ENCODE measurements at regions not wholly inside any gene's neighbourhood (a gene's known extent, or its start where the extent isn't known, plus 50 kb on each side); places are given as distances from the start of the nearest gene placed in this dataset.

DNA sequence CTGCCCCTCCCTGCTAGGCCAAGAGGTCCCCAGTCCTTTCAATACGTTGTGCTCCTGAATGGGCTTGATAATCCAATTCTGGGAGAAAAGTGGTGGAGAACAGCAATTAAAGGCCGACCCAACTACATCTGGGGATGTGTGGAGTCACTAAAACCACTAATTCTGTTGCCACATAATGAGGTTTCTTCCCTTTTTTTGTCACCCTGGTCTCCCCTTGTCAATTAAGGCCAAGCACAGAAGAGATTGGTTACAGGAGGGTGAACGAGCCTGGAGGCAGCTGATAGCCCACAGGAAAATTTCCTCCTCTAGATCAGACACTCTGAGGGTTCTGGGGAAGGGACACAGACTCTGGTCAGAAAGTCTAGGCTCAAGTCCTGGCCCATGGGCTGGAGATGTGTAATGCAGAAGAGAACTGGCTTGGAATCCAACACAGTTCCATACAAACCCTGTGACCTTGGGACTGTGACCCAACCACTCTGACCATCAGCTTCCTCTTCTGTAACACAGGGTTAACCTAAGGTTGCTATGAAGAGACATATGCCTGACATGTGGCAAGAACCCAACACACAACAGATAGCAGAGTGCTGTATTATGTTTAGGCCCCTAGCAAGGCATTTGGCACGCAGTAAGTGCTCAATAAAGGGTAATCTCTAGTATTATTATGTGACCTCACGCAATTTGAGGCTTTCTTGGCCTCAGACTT is 146.4 kb downstream of the CHST1 start:
- H3K27me3 ChIP-seq = peaks cover 3% of the 10 kb centered on the region
- DNase-seq (ENCODE audit: low read depth in 1 of 2, low spot score in 1 of 2) = no peak
- no peak overlapping the region for H3K4me3 ChIP-seq
- TF ChIP-seq, protein P1, sequence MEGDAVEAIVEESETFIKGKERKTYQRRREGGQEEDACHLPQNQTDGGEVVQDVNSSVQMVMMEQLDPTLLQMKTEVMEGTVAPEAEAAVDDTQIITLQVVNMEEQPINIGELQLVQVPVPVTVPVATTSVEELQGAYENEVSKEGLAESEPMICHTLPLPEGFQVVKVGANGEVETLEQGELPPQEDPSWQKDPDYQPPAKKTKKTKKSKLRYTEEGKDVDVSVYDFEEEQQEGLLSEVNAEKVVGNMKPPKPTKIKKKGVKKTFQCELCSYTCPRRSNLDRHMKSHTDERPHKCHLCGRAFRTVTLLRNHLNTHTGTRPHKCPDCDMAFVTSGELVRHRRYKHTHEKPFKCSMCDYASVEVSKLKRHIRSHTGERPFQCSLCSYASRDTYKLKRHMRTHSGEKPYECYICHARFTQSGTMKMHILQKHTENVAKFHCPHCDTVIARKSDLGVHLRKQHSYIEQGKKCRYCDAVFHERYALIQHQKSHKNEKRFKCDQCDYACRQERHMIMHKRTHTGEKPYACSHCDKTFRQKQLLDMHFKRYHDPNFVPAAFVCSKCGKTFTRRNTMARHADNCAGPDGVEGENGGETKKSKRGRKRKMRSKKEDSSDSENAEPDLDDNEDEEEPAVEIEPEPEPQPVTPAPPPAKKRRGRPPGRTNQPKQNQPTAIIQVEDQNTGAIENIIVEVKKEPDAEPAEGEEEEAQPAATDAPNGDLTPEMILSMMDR (IDR thresholded peaks at IDR 0.05; ENCODE audit: low read depth, low read length) = no peak
- H3K27ac ChIP-seq = no peak overlapping the region
- no peaks in the 10 kb centered on the region for H3K4me1 ChIP-seq (ENCODE audit: low read depth)
- no peaks in the 10 kb centered on the region for H3K36me3 ChIP-seq
- no peaks in the 10 kb centered on the region for H3K9me3 ChIP-seq (ENCODE audit: low read depth)

DNA sequence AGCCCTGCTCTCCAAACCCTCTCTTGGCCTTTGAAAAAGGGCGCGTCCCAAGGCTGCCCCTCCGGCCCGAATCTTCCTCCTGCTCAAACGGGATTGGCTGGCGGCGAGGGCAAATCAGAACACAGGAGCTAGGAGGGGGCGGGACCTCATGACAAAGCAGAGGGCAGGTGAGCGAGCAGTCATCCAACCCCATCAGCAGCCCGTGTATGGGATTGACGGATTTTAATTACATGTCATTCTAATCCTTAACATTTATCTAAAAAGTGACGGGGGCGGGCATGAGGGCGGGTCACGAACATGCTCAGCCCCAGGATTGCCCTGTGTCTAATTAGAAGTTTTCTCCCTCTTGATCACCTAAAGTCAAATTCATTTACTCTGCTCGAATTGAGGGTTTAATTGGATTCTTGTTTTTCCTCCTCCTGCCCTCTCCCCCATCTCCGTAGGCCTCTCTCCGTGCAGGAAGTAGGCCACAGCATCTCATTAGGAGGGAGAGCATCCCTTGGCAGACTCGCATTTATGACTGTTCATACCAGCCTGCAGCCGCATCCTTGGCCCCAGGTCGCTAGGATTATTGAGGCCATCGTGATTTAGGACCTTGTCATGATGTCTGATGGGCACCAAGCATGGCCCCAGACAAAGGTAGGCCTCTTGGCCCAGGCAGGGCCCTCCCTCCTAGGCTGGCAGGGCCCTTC is 147.1 kb downstream of the CHST1 start:
- peaks cover 3% of the 10 kb centered on the region for H3K27me3 ChIP-seq
- no peak overlapping the region for H3K4me3 ChIP-seq
- TF ChIP-seq, protein P1 (IDR thresholded peaks at IDR 0.05; ENCODE audit: low read depth, low read length) = no peak
- DNase-seq (ENCODE audit: low read depth in 1 of 2, low spot score in 1 of 2) = peak in 1 of 2 donors; percentile 15
- no peaks in the 10 kb centered on the region for H3K9me3 ChIP-seq (ENCODE audit: low read depth)
- H3K27ac ChIP-seq = no peak overlapping the region
- no peaks in the 10 kb centered on the region for H3K4me1 ChIP-seq (ENCODE audit: low read depth)
- H3K36me3 ChIP-seq = no peaks in the 10 kb centered on the region

DNA sequence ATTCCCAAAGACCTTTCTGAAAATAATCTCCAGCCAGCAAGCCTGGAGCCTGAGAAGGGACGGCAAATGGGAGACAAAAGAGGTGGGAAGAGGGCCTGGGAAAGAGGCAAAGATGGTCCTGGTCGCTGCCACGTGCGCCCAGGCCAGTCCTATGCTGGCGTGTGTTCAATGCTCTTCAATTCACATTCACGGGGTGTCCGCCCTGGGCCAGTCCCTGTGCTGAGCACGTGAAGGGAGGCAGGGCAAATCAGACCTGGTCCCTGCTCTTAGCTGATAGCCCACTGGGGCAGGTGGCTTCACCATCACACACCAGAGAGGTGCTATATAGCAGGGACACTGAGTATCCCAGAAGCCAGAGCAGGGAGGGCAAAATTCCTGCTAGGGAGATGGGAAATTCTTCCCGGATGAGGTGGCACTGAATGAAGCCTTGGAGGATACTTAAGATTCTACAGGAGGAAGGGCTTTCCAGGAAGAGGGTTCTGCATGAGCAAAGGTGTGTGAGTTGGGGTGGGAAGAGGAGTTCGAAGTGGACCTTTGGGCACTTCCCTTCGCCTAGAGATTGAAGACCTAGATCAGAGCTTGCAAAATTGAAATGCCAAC is 148.2 kb downstream of the CHST1 start:
- TF ChIP-seq, protein P1 (IDR thresholded peaks at IDR 0.05; ENCODE audit: low read depth, low read length) = no peak

DNA sequence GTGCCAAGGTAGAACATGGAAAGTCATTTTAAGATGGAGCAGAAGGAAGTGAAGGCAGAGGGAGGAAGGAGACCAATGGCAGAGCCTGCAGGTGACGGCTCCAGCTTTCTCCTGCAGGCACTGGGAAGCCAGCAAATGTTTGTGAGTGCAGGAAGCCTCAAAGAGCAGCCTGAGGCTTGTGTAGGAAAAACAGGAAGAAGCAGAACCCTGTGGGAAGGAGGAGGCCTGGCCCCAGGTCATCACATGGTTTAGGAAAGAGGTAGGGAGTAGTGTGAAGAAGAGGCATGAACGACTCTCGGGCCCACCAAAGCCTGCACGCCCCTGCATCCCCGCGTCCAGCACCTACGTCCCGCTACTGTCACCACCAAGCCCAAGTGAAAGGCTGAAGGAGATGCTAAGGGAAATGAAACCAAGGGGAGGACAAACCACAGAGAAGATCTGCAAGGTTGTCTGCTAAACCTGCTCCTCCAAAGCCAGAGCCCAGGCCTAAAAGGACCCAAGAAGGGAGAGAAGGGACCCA is 151.5 kb downstream of the CHST1 start:
- TF ChIP-seq, protein P1 (IDR thresholded peaks at IDR 0.05; ENCODE audit: low read depth, low read length) = no peak
- Histone ChIP-seq H3K36me3 (no peaks in the 10 kb centered on the region), H3K9me3 (ENCODE audit: low read depth) (no peaks in the 10 kb centered on the region), H3K27ac (no peak overlapping the region), H3K4me3 (no peak overlapping the region), H3K27me3 (peaks cover 8% of the 10 kb centered on the region), H3K4me1 (ENCODE audit: low read depth) (no peaks in the 10 kb centered on the region)
- no peak for DNase-seq (ENCODE audit: low read depth in 1 of 2, low spot score in 1 of 2)

More for the DNA sequence above, 148.2 kb downstream of the CHST1 start:
- no peak overlapping the region for H3K27ac ChIP-seq
- no peaks in the 10 kb centered on the region for H3K4me1 ChIP-seq (ENCODE audit: low read depth)
- H3K9me3 ChIP-seq (ENCODE audit: low read depth) = no peaks in the 10 kb centered on the region
- no peak overlapping the region for H3K4me3 ChIP-seq
- no peaks in the 10 kb centered on the region for H3K36me3 ChIP-seq
- peaks cover 3% of the 10 kb centered on the region for H3K27me3 ChIP-seq
- no peak for DNase-seq (ENCODE audit: low read depth in 1 of 2, low spot score in 1 of 2)

DNA sequence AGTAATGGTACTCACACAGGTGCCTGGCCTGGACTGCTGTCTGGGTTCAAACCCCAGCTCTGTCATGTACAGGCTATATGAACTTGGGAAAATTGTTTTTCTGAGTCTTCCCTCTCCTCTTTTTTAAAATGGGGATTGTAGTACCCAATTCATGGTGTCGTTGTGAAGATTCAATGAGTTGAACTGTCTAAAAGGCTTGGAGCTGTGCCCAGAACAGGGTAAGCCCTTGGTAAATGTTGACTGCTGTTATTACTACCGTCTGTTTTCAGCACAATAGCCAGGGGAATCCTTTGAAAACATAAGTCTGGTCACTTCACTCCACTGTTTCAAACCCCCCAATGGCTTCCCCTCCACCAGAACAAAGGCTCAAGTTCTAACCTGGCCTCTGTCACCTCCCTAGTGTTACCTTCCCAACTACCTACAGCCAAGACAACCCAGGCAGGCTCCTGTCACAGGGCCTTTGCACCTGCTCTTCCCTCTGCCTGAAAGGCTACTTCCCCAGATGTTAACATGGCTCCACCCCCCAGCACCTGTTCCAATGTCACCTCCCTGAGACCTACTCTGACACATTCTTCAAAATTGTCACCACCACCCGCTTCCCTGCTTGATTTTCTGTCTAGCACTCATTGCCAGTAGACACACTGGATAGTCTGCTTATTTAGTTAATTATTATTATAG is 152.8 kb downstream of the CHST1 start:
- peaks cover 11% of the 10 kb centered on the region for H3K27me3 ChIP-seq
- no peak overlapping the region for H3K27ac ChIP-seq
- DNase-seq (ENCODE audit: low read depth in 1 of 2, low spot score in 1 of 2) = no peak
- TF ChIP-seq, protein P1 (IDR thresholded peaks at IDR 0.05; ENCODE audit: low read depth, low read length) = no peak
- H3K4me3 ChIP-seq = no peak overlapping the region
- H3K4me1 ChIP-seq (ENCODE audit: low read depth) = no peaks in the 10 kb centered on the region
- no peaks in the 10 kb centered on the region for H3K36me3 ChIP-seq
- no peaks in the 10 kb centered on the region for H3K9me3 ChIP-seq (ENCODE audit: low read depth)
